ENCODE measurements at regions not wholly inside any gene's neighbourhood (a gene's known extent, or its start where the extent isn't known, plus 50 kb on each side); places are given as distances from the start of the nearest gene placed in this dataset.

DNA sequence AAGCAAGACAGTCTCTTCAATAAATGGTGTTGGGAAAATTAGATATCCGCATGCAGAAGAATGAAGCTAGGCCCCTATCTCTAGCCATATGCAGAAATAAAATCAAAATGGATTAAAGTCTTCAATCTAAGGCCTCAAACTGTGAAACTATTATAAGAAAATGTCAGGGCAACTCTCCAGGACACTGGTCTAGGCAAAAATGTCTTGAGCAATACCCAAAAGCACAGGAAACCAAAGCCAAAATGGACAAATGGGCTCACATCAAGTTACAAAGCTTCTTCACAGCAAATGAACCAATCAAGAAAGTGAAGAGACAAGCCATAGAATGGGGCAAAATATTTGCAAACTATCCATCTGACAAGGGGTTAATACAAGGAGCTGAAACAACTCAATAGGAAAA lies 338.8 kb downstream of the NNT start:
- TF ChIP-seq POLR2A (IDR thresholded peaks at IDR 0.05) (no peak), CTCF (IDR thresholded peaks at IDR 0.05) (no peak)

All from uterus (tissue), 2 donors.